SK-MEL-5 (cell line): ENCODE measurements at regions not wholly inside any gene's neighbourhood (a gene's known extent, or its start where the extent isn't known, plus 50 kb on each side); places are given as distances from the start of the nearest gene placed in this dataset.

Source experiments
- DNase-seq: peaks from one replicate; pipeline ENCODE4 v3.0.0-alpha.2; 2016; ENCODE audit warnings: low read depth, low spot score
- in situ Hi-C: cut with HindIII; loops from 2 replicates; pipeline ENCODE4 v1.10.0; 2016; ENCODE audit warnings: low sequenced_read_pairs, high pct_unique_total_duplicates, low pct_unique_long_range_greater_than_20kb

- in situ Hi-C loops: no loop called here
- DNase-seq: no peak
These were observed 107.6 kb downstream of the ADRB2 start for GRCh38 chr5:148933903-148934432.

- in situ Hi-C loops: no loop called here
- no peak for DNase-seq
These were observed 108.5 kb downstream of the ADRB2 start for GRCh38 chr5:148934895-148935400.

GRCh38 chr5:148937239-148937638, 110.8 kb downstream of the ADRB2 start:
- in situ Hi-C loops: no loop called here
- no peak for DNase-seq

- in situ Hi-C loops: no loop called here
- DNase-seq: no peak
These were observed 111.6 kb downstream of the ADRB2 start for GRCh38 chr5:148937830-148938521.

- in situ Hi-C loops: no loop called here
- no peak for DNase-seq
These were observed 112.1 kb downstream of the ADRB2 start for GRCh38 chr5:148938522-148938882.

GRCh38 chr5:148939676-148940075, 113.3 kb downstream of the ADRB2 start:
- no peak for DNase-seq
- in situ Hi-C loops: no loop called here

- in situ Hi-C loops: no loop called here
- no peak for DNase-seq
These were observed 115.4 kb downstream of the ADRB2 start for GRCh38 chr5:148941810-148942209.

- DNase-seq: no peak
- in situ Hi-C loops: no loop called here
These were observed 112.9 kb downstream of the SH3TC2 start for GRCh38 chr5:148949841-148950470.

- in situ Hi-C loops: no loop called here
- no peak for DNase-seq
These were observed 112.4 kb downstream of the SH3TC2 start for GRCh38 chr5:148950471-148950863.

- in situ Hi-C loops: no loop called here
- DNase-seq: no peak
These were observed 112.0 kb downstream of the SH3TC2 start for GRCh38 chr5:148950892-148951291.

GRCh38 chr5:148951612-148952011, 111.2 kb downstream of the SH3TC2 start:
- no peak for DNase-seq

GRCh38 chr5:148952097-148952867, 110.6 kb downstream of the SH3TC2 start:
- DNase-seq: no peak
- in situ Hi-C loops: no loop called here

More at GRCh38 chr5:148951612-148952011, 111.2 kb downstream of the SH3TC2 start:
- in situ Hi-C loops: no loop called here

GRCh38 chr5:148953711-148954110, 109.2 kb downstream of the SH3TC2 start:
- DNase-seq: no peak
- in situ Hi-C loops: no loop called here
